Neutrophil (primary cell): ENCODE measurements at regions not wholly inside any gene's neighbourhood (a gene's known extent, or its start where the extent isn't known, plus 50 kb on each side); places are given as distances from the start of the nearest gene placed in this dataset.
"Not testable (repeated sequence)": the region's sequence is repeated elsewhere in the genome, so short reads cannot be mapped to it uniquely, and the experiment has no call there.

Experiments used
- H3K27ac ChIP-seq: fragments of 200-600 bp; sonication (generic); 2 replicates; pipeline ENCODE4 v1.5.1; 2016; ENCODE audit warnings: mild to moderate bottlenecking, moderate library complexity
- H3K27me3 ChIP-seq: fragments of 200-600 bp; sonication (generic); 2 replicates; pipeline ENCODE4 v1.6.0; 2016; ENCODE audit warnings: mild to moderate bottlenecking
- H3K36me3 ChIP-seq: fragments of 200-600 bp; sonication (generic); 2 replicates; pipeline ENCODE4 v1.5.1; 2017
- H3K4me1 ChIP-seq, 2 experiments: fragments of 200-600 bp in 1 of 2; sonication (generic) in 1 of 2; 1 replicate in 1 of 2; 2 replicates in 1 of 2; pipeline versions ENCODE4 v1.5.1 to v1.6.1; 2013 to 2016; ENCODE audit warnings: low read depth in 1 of 2, low read length in 1 of 2, mild to moderate bottlenecking in 1 of 2, moderate library complexity in 1 of 2; ENCODE audit not compliant: control insufficient read depth in 1 of 2, insufficient read depth in 1 of 2
- H3K4me3 ChIP-seq, 2 experiments: fragments of 200-600 bp in 1 of 2; sonication (generic) in 1 of 2; 1 replicate in 1 of 2; 2 replicates in 1 of 2; pipeline ENCODE4 v1.5.1; 2013 to 2016; ENCODE audit warnings: low read depth in 1 of 2, low read length in 1 of 2, mild to moderate bottlenecking in 1 of 2, moderate library complexity in 1 of 2
- H3K9me3 ChIP-seq: fragments of 200-600 bp; sonication (generic); 2 replicates; pipeline ENCODE4 v1.5.1; 2016
- TF ChIP-seq, protein P1 (sequence below): fragments of 200-600 bp; sonication (generic); IDR thresholded peaks from 2 replicates; pipeline ENCODE4 v1.5.1; 2016; ENCODE audit warnings: antibody characterized with exemption

DNA sequence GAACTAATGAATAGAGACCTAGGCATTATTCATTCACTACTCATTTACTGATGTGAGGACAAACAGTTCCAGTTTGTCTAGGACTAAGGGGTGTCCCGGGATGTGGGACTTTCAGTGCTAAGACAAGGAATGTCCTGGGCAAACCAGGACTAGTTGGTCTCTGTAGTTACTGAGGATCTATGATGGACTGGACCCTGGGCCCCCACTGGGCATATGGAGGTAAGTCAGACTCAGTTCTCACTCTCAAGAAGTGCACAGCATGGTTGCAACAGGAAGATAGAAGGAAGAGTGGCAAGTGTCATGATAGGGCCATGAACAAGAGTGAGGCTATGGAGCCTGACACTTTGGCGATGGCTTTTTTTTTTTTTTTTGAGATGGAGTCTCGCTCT lies 128.2 kb downstream of the MYCN start:
- Histone ChIP-seq H3K36me3 (no peaks in the 10 kb centered on the region), H3K4me3 (no peak overlapping the region), H3K27ac (no peak overlapping the region), H3K27me3 (no peaks in the 10 kb centered on the region), H3K4me1 (no peaks in the 10 kb centered on the region), H3K9me3 (no peaks in the 10 kb centered on the region)
- TF ChIP-seq, protein P1, sequence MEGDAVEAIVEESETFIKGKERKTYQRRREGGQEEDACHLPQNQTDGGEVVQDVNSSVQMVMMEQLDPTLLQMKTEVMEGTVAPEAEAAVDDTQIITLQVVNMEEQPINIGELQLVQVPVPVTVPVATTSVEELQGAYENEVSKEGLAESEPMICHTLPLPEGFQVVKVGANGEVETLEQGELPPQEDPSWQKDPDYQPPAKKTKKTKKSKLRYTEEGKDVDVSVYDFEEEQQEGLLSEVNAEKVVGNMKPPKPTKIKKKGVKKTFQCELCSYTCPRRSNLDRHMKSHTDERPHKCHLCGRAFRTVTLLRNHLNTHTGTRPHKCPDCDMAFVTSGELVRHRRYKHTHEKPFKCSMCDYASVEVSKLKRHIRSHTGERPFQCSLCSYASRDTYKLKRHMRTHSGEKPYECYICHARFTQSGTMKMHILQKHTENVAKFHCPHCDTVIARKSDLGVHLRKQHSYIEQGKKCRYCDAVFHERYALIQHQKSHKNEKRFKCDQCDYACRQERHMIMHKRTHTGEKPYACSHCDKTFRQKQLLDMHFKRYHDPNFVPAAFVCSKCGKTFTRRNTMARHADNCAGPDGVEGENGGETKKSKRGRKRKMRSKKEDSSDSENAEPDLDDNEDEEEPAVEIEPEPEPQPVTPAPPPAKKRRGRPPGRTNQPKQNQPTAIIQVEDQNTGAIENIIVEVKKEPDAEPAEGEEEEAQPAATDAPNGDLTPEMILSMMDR = no peak

- H3K9me3 ChIP-seq = no peaks in the 10 kb centered on the region
- no peak overlapping the region for H3K4me3 ChIP-seq
- H3K36me3 ChIP-seq = no peaks in the 10 kb centered on the region
- TF ChIP-seq, protein P1 = no peak
- H3K27ac ChIP-seq = no peak overlapping the region
- H3K27me3 ChIP-seq = no peaks in the 10 kb centered on the region
- no peaks in the 10 kb centered on the region for H3K4me1 ChIP-seq
Measured at GRCh38 chr2:16067866-16068551, 127.7 kb downstream of the MYCN start.

- Histone ChIP-seq H3K9me3 (no peaks in the 10 kb centered on the region), H3K4me1 (no peaks in the 10 kb centered on the region), H3K4me3 (no peak overlapping the region), H3K36me3 (no peaks in the 10 kb centered on the region), H3K27me3 (no peaks in the 10 kb centered on the region), H3K27ac (no peak overlapping the region)
- TF ChIP-seq, protein P1 = no peak
Measured at GRCh38 chr2:16067444-16067843, 127.1 kb downstream of the MYCN start.

DNA sequence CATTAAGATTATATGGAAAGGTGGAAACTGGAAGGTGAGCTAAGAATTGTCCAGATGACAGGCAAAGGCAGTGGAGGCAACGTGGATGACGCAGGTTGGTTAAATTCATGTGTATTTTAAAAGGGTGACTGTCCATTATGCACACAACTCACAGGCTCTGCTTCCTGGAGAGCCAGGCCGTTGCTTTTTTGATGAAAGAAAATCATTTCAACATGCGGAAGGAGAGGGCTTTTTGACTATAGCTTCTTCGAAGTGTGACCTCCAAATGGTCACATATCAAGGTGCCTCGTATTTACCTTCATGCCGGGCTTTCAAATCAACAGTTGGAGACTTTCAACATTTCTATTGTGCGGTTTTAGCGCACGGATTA lies 126.7 kb downstream of the MYCN start:
- Histone ChIP-seq H3K4me1 (no peaks in the 10 kb centered on the region), H3K4me3 (no peak overlapping the region), H3K27me3 (no peaks in the 10 kb centered on the region), H3K9me3 (no peaks in the 10 kb centered on the region), H3K36me3 (no peaks in the 10 kb centered on the region), H3K27ac (no peak overlapping the region)
- TF ChIP-seq, protein P1 = no peak

DNA sequence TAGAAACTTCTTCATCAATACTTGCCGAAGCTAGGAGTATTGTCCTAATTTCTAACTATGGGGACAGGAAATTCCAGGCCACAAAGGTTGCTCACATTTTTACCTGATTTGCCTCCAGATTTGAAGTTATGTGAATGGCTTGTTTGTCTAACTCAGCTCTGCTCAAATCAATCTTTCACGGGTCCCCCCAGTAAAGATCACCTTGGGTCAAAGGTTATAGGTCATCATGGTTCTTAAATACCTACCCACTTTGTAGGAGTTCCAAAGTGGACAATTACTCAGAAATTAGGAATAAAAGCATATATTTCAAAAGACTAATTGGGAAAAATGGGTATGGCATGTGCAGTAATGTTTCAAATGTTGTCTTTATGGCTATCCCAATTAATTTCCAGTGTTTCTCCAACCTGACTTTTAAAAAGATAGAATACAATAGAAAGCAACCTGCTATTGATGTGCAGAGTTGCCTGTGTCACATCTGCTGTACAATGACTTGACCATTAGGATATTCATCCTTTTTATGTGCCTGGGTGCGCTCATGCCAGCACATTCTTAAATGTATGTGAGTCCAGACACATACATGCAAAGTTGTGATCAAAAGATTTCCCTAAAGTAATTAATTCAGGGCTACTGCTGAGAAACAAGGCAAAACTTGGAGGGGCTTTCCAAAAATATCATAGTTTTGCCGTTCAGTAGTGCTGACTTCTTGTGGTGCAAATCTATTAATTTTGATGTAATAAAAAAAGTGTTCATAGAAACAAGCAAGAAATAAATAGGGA lies 126.1 kb downstream of the MYCN start:
- Histone ChIP-seq H3K36me3 (no peaks in the 10 kb centered on the region), H3K4me1 (no peaks in the 10 kb centered on the region), H3K4me3 (no peak overlapping the region), H3K9me3 (no peaks in the 10 kb centered on the region), H3K27ac (no peak overlapping the region), H3K27me3 (no peaks in the 10 kb centered on the region)
- TF ChIP-seq, protein P1 = no peak

- not testable (repeated sequence) for H3K4me1 ChIP-seq, H3K27me3 ChIP-seq, H3K9me3 ChIP-seq, H3K27ac ChIP-seq, H3K36me3 ChIP-seq, H3K4me3 ChIP-seq
Measured at GRCh38 chr2:16065272-16066069, 125.1 kb downstream of the MYCN start.
